CD14-positive monocyte (primary cell): ENCODE measurements at regions not wholly inside any gene's neighbourhood (a gene's known extent, or its start where the extent isn't known, plus 50 kb on each side); places are given as distances from the start of the nearest gene placed in this dataset.
"Not testable (repeated sequence)": the region's sequence is repeated elsewhere in the genome, so short reads cannot be mapped to it uniquely, and the experiment has no call there.

Experiments
- DNase-seq, 3 donors: peaks; one replicate each; pipeline ENCODE4 v3.0.0-alpha.2; 2011 to 2022
- H2AFZ ChIP-seq: 2 replicates; pipeline ENCODE4 v1.6.0; 2012; ENCODE audit warnings: mild to moderate bottlenecking, low read depth, low read length, inconsistent platforms; ENCODE audit not compliant: insufficient read depth, poor library complexity, severe bottlenecking
- H3K27ac ChIP-seq, 2 donors: 1 replicate in 1 of 2; 2 replicates in 1 of 2; pipeline ENCODE4 v1.5.1; 2012 to 2013; ENCODE audit warnings: low read length in 2 of 2, control low read depth in 1 of 2, inconsistent platforms in 1 of 2, low read depth in 1 of 2, mild to moderate bottlenecking in 1 of 2
- H3K27me3 ChIP-seq, 2 donors: one replicate each; pipeline versions ENCODE4 v1.6.0 to v1.6.1; 2011 to 2013; ENCODE audit warnings: low read length in 2 of 2; ENCODE audit not compliant: control insufficient read depth in 2 of 2, insufficient read depth in 2 of 2
- H3K36me3 ChIP-seq, 2 donors: replicated peaks in 1 of 2; 1 replicate in 1 of 2; 2 replicates in 1 of 2; pipeline versions ENCODE4 v1.5.1 to v1.6.1; 2012 to 2013; ENCODE audit warnings: low read length in 2 of 2, control low read depth in 1 of 2, inconsistent platforms in 1 of 2, mild to moderate bottlenecking in 1 of 2; ENCODE audit not compliant: insufficient read depth in 2 of 2, control insufficient read depth in 1 of 2
- H3K4me1 ChIP-seq, 2 donors: 1 replicate in 1 of 2; 2 replicates in 1 of 2; pipeline versions ENCODE4 v1.5.1 to v1.6.1; 2012 to 2013; ENCODE audit warnings: low read length in 2 of 2, control low read depth in 1 of 2, inconsistent platforms in 1 of 2, mild to moderate bottlenecking in 1 of 2, moderate library complexity in 1 of 2; ENCODE audit not compliant: insufficient read depth in 2 of 2, control insufficient read depth in 1 of 2
- H3K4me2 ChIP-seq: replicated peaks from 2 replicates; pipeline ENCODE3; 2012; ENCODE audit warnings: low read length, moderate library complexity, mild to moderate bottlenecking; ENCODE audit not compliant: poor library complexity, severe bottlenecking; ENCODE audit errors: extremely low read depth
- H3K4me3 ChIP-seq, 3 experiments: fragments of 200-600 bp in 1 of 3; sonication (generic) in 1 of 3; replicated peaks in 1 of 3; 1 replicate in 2 of 3; 2 replicates in 1 of 3; pipeline ENCODE4 v1.5.1; 2011 to 2013; ENCODE audit warnings: low read length in 3 of 3, mild to moderate bottlenecking in 3 of 3, control low read depth in 2 of 3, low read depth in 2 of 3, inconsistent platforms in 1 of 3, moderate library complexity in 1 of 3
- H3K79me2 ChIP-seq: 2 replicates; pipeline ENCODE4 v1.6.0; 2012; ENCODE audit warnings: mild to moderate bottlenecking, control low read depth, inconsistent platforms, low read length, moderate library complexity; ENCODE audit not compliant: insufficient read depth
- H3K9ac ChIP-seq: 2 replicates; pipeline ENCODE4 v1.6.0; 2017; ENCODE audit warnings: low read length, mild to moderate bottlenecking; ENCODE audit not compliant: insufficient read depth, poor library complexity, severe bottlenecking
- H3K9me3 ChIP-seq, 2 donors: replicated peaks in 1 of 2; 1 replicate in 1 of 2; 2 replicates in 1 of 2; pipeline versions ENCODE4 v1.5.1 to v1.6.1; 2012 to 2013; ENCODE audit warnings: low read length in 2 of 2, control low read depth in 1 of 2; ENCODE audit not compliant: control insufficient read depth in 1 of 2, insufficient read depth in 1 of 2
- H4K20me1 ChIP-seq: 2 replicates; pipeline ENCODE4 v1.6.0; 2012; ENCODE audit warnings: mild to moderate bottlenecking, low read length, control low read depth, moderate library complexity; ENCODE audit not compliant: insufficient read depth
- H3K27ac Mint-ChIP-seq, 7 donors: one replicate each; pipeline ENCODE4 v1.8.0; 2020; ENCODE audit warnings: mild to moderate bottlenecking in 7 of 7, mixed read lengths in 7 of 7, moderate library complexity in 6 of 7, inconsistent platforms in 2 of 7
- H3K27me3 Mint-ChIP-seq, 3 donors: one replicate each; pipeline ENCODE4 v1.8.0; 2021 to 2022; ENCODE audit warnings: low read depth in 3 of 3, mild to moderate bottlenecking in 3 of 3, mixed read lengths in 3 of 3, moderate library complexity in 3 of 3, inconsistent platforms in 1 of 3
- H3K36me3 Mint-ChIP-seq, 2 donors: one replicate each; pipeline ENCODE4 v1.8.0; 2020; ENCODE audit warnings: mixed read lengths in 2 of 2, inconsistent platforms in 1 of 2, mild to moderate bottlenecking in 1 of 2
- H3K4me1 Mint-ChIP-seq: one replicate; pipeline ENCODE4 v1.8.0; 2020; ENCODE audit warnings: mild to moderate bottlenecking, mixed read lengths
- H3K4me3 Mint-ChIP-seq, 2 donors: one replicate each; pipeline ENCODE4 v1.8.0; 2020; ENCODE audit warnings: mild to moderate bottlenecking in 2 of 2, mixed read lengths in 2 of 2, moderate library complexity in 1 of 2
- H3K9me3 Mint-ChIP-seq, 7 donors: one replicate each; pipeline ENCODE4 v1.8.0; 2020 to 2022; ENCODE audit warnings: mixed read lengths in 7 of 7, mild to moderate bottlenecking in 6 of 7, moderate library complexity in 6 of 7, inconsistent platforms in 2 of 7
- WGBS: methylation state at CpG from one replicate; pipeline ENCODE4 v1.1.5; 2013; ENCODE audit warnings: missing lambda C conversion rate; ENCODE audit not compliant: insufficient coverage; 5-methylcytosine and 5-hydroxymethylcytosine counted together
- intact Hi-C, 2 donors: fragments of 100-400 bp; cut with micrococcal nuclease; formaldehyde crosslinking; loops; one replicate each; pipeline versions ENCODE4 v1.15.0 to v1.15.1; 2023

- H3K4me1 Mint-ChIP-seq, H3K27ac ChIP-seq, DNase-seq, H3K27me3 ChIP-seq, H3K27me3 Mint-ChIP-seq, H4K20me1 ChIP-seq, H2AFZ ChIP-seq, H3K9me3 Mint-ChIP-seq, H3K4me2 ChIP-seq, H3K36me3 Mint-ChIP-seq, H3K36me3 ChIP-seq, H3K4me3 ChIP-seq, intact Hi-C loops, H3K9me3 ChIP-seq, H3K79me2 ChIP-seq, H3K9ac ChIP-seq, H3K4me3 Mint-ChIP-seq, H3K27ac Mint-ChIP-seq, H3K4me1 ChIP-seq: not testable (repeated sequence)
- no CpG with 5 or more reads among the region's 59 CpGs for WGBS
Measured at GRCh38 chr1:145505663-145506647, 80.6 kb upstream of the NBPF20 start.

- H3K9ac ChIP-seq, H3K4me2 ChIP-seq, H3K4me3 ChIP-seq, H3K4me1 Mint-ChIP-seq, H3K36me3 ChIP-seq, H4K20me1 ChIP-seq, H3K79me2 ChIP-seq, DNase-seq, H3K27ac Mint-ChIP-seq, H3K4me3 Mint-ChIP-seq, H3K9me3 Mint-ChIP-seq, H3K36me3 Mint-ChIP-seq, H3K27ac ChIP-seq, H2AFZ ChIP-seq, H3K27me3 ChIP-seq, H3K4me1 ChIP-seq, H3K27me3 Mint-ChIP-seq, intact Hi-C loops, H3K9me3 ChIP-seq: not testable (repeated sequence)
- no CpG with 5 or more reads among the region's 17 CpGs for WGBS
Measured at GRCh38 chr1:145504834-145505413, 79.5 kb upstream of the NBPF20 start.

GRCh38 chr1:145504310-145504709, 78.9 kb upstream of the NBPF20 start:
- WGBS: no CpG with 5 or more reads among the region's 2 CpGs
- intact Hi-C loops, H3K27ac Mint-ChIP-seq, H2AFZ ChIP-seq, H3K4me2 ChIP-seq, H3K27ac ChIP-seq, H4K20me1 ChIP-seq, H3K4me1 ChIP-seq, H3K79me2 ChIP-seq, H3K36me3 ChIP-seq, DNase-seq, H3K9me3 Mint-ChIP-seq, H3K4me1 Mint-ChIP-seq, H3K4me3 Mint-ChIP-seq, H3K9ac ChIP-seq, H3K4me3 ChIP-seq, H3K27me3 ChIP-seq, H3K27me3 Mint-ChIP-seq, H3K36me3 Mint-ChIP-seq, H3K9me3 ChIP-seq: not testable (repeated sequence)

- H3K9ac ChIP-seq, H3K27ac Mint-ChIP-seq, H3K27ac ChIP-seq, DNase-seq, H2AFZ ChIP-seq, H3K9me3 ChIP-seq, H3K4me3 Mint-ChIP-seq, H3K4me3 ChIP-seq, H3K4me1 Mint-ChIP-seq, H3K4me1 ChIP-seq, H3K9me3 Mint-ChIP-seq, intact Hi-C loops, H3K36me3 ChIP-seq, H3K36me3 Mint-ChIP-seq, H4K20me1 ChIP-seq, H3K79me2 ChIP-seq, H3K27me3 ChIP-seq, H3K27me3 Mint-ChIP-seq, H3K4me2 ChIP-seq: not testable (repeated sequence)
- no CpG with 5 or more reads among the region's 5 CpGs for WGBS
Measured at GRCh38 chr1:145500251-145500650, 74.8 kb upstream of the NBPF20 start.
